ENCODE measurements at regions not wholly inside any gene's neighbourhood (a gene's known extent, or its start where the extent isn't known, plus 50 kb on each side); places are given as distances from the start of the nearest gene placed in this dataset.
"Not testable (repeated sequence)": the region's sequence is repeated elsewhere in the genome, so short reads cannot be mapped to it uniquely, and the experiment has no call there.

DNA sequence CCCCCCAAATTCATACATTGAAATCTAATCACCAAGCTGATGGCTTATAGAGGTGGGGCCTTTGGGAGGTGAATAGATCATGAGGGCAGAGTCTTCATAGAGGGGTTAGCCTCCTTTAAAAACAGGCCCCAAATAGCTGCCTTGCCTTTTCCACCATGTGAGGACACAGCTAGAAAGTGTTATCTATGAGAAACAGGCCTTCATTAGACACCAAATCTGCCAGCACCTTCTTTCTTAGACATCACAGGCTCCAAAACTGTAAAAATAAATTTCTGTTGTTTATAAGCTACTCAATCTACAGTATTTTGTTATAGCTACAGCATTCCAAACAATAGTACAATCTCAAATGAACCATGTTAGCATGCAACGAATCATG is 459.3 kb upstream of the GCFC2 start:
- DNase-seq (ENCODE audit: low read depth) = no peak

DNA sequence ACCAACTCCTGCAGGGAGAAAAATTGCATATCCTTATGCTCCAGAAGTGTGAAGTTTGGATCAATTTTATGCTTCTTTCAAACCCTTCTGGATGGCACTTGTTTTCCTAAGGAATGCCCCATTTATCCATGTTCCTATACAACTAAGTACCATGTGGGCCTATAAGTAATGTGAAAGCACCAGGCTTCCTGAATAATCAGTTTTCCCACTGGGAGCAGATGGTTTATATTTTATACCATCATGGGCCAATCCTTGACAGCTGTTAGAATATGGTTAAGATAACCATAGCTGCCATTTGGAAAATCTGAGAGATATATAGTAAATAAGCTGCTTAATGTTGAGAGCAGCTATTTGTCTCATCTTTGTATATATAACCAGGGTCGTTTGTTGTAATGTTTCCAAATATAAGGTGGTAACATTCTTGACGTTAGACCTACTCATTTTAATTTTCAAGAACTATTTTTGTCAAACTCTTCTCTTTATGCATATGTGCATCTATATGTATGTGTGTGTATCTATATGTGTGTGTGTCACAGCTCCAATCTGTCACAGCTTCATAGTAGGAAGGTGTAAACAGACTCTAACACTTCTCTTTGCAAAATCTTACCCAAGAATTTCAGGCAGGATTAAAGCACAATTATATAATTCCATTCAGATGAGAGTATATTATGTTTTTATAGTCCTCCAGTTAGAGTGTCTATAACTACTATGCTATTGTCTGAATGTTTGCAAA is 458.7 kb upstream of the GCFC2 start:
- no peak for DNase-seq (ENCODE audit: low read depth)

DNA sequence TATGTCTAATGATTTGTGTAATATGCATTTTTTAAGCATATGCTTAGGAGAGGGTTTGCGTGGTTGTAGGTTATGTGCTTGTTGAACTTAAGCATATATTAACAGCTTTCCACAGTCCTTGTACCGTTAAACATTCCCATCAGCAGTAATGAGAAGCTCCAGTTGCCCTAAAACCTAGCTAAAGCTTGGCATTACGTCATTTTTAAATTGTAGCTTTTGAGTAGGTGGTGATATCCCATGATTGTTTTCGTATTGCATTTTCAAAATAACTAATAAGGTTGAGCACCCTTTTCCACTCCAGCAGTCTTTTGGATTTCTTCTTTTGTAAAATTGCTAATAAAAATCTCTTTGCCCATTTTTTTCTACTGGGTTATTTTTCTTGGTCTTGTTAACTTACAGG is 453.1 kb upstream of the GCFC2 start:
- no peak for DNase-seq (ENCODE audit: low read depth)

DNA sequence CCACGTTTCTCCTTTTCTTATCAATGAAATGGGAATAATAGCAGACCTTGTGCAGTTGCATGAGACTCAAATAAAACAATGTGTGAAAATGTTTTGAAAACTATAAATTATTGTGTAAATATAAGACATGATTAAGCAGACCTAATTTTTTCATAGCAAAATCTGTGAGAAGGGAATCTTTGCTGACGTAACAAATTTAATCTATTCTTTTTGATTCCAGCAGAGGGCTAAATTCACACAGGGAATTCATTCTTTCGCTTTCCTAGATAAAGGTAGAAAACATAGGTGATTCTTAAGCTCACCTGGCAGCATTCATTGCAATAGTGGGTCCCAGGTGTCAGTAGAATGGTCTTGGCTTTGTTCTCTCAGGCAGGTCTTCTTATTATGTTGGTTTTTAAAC is 450.0 kb upstream of the GCFC2 start:
- no peak for DNase-seq (ENCODE audit: low read depth)

DNA sequence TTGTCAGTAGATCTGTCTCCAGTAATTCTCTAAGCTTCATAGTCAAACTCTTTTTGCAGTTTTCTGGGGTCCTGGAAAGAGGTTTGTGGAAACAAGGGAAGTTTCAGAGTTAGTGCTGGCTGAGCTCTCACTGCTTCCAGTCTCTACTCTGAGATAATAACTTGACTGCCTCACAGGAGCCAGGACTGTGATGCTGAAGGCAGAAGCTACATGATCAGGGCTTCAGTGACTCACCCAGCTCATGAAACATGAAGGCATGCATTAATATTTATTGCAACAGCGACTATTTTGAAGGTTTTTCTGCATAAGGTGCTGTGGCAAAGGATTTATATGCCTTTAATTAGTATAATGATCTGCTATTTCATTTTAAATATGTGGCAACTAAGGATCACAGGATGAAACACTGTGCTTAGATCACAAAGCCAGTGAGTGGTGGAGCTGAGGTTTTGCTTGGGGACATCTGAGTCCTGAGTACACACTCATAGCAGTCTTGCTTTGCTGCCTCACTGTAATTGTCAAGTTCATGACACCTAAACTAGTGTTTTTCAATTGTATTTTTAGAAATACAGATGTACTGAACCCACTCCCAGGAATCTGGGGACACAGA is 448.4 kb upstream of the GCFC2 start:
- DNase-seq (ENCODE audit: low read depth) = no peak

DNA sequence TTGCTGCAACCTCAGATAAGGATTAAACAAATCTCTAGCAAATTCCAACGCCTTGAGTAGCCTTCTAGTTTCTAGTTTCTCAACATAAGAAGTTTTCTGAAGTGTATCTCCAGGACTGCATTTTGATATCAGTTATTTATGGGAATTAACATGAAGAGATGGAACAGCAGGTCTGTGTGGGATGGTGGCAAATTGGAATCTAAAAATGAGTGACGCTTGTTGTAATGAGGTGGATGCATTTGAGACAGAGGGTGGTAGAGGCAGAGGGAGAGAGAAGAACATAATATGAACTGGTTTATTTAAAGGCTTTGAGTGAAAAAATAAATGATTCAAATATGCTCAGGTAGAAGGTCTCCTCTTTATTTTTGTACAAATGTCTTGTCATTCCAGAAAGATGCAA is 446.8 kb upstream of the GCFC2 start:
- no peak for DNase-seq (ENCODE audit: low read depth)

DNA sequence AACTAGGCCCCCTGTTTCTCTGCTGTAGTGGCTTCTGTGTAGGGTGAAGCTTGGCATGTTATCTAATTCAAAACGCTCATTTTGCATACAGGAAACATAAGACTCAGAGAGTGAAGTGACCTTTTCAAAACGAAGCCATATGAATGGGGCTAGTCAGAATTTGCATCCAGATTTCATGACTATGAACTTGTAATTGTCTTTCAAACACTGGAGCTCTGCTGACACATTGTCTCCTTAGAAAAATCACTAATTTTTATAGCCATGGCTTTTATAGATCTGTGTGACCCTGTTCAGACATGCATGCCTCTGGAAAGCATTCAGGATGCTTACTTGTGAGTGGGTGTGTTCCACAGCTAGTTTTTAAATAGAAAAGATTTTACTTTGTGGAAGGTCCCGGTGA is 444.3 kb upstream of the GCFC2 start:
- DNase-seq (ENCODE audit: low read depth) = no peak

DNA sequence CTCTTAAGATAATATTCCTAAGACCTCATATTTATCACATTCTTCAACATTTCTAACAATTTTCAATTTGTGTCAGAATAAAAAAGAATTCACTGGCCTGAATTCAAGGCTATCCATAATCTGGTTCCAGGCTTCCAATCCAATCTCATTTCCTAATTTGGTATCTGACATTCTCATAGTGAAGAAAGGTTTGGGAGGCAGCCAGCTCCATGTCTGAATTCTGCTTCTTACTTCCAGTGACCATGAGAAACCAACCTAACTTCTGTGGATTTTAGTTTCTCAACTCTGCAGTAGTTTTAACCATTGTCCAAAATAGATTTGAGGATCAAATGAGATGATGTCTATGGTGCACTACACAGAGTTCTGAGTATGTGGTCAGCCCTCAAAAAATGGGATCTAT is 439.1 kb upstream of the GCFC2 start:
- no peak for DNase-seq (ENCODE audit: low read depth)

DNA sequence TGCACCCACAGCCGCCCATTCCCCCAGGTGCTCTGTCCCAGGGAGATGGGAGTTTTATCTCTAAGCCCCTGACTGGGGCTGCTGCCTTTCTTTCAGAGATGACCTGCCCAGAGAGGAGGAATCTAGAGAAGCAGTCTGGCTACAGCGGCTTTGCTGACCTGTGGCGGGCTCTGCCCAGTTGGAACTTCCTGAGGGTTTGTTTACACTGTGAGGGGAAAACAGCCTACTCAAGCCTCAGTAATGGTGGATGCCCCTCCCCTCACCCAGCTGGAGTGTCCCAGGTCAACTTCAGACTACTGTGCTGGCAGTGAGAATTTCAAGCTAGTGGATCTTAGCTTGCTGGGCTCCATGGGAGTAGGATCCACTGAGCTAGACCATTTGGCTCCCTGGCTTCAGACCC is 428.6 kb upstream of the GCFC2 start:
- DNase-seq (ENCODE audit: low read depth) = not testable (repeated sequence)

DNA sequence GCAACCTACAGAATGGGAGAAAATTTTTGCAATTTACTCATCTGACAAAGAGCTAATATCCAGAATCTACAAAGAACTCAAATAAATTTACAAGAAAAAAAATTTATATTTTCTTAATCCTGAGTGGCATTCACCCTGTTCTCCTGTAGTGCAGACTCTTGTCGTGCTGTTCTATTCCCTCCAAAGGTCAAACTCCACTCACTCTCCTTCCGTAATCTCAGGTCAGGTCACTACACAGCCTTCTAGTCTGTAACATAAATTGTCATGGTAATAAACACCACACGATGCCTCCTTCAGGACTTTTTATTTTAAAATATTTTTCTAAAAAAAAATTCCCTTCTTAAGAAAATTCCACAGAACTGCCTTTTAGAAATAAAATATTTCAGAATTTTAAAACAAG is 417.9 kb upstream of the GCFC2 start:
- no peak for DNase-seq (ENCODE audit: low read depth)

DNA sequence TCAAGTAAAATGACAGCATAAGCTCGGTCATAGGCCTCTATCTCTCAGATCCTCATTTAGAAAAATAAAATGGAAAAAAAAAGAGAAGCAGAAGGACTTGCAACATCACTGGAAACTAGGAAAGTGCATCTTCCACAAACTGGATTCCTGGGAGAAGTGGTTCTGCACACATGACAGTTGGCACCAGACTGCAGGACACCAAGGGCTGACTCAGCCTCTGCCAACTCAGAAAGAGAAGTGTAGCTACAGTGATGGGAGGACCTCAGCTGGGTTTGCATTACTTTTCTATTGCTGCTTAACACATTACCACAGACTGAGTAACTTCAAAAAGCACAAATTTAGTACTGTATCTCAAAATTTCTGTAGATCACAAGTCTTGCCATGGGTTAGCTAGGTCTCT is 409.5 kb upstream of the GCFC2 start:
- DNase-seq (ENCODE audit: low read depth) = no peak

DNA sequence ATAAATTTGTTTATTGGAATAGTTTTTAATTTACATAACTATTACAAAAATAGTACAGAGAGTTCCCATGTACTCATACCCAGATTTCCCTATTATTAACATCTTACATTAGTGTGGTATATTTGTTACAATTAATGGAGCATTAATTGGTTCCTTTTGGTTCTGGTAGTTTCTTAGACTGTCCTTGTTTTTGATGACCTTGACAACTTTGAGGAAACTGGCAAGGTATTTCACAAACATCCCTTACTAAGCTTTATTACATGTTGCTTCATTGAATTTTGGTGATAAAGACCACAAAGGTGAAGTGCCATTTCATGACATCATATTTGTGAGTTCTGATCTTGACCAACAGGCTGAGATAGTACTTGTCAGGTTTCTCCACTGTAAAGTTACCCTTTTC is 379.0 kb upstream of the GCFC2 start:
- no peak for DNase-seq (ENCODE audit: low read depth)

DNA sequence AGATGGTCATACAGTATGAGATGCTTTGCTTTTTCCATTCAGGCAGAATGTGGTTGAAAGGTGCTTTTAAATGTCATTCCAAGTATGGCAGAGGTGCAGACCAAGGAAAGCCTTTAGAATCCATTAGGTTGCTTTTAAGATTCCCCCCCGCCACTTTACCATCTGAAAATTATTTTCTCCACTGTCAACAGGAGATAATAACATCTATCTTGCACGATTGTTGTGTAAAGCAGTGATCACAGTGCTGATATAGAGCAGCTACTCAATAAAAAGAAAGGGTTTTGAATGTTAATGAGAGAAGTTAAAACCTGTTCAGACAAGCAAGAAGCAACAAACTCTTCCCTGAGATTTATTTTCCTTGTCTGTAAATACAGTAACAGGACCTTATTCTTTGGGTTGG is 372.5 kb upstream of the GCFC2 start:
- no peak for DNase-seq (ENCODE audit: low read depth)

DNA sequence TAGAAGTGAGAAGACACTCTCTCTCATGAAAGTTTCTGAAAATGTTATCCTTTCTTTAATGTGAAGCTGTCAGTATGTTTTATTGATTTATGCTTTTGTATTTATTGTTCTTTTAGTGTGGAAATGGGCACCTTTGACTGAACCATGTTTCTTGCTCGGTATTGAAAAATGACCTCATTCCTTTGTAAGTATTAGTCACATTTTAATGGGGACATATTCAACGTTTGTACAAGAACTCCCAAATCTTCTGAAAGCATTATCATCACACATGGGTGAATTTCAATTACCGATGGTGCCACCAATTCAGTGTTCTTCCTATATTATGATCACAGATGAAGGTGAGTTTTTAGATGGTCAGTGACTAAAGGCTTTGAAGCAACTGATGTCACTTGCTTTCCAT is 371.8 kb upstream of the GCFC2 start:
- no peak for DNase-seq (ENCODE audit: low read depth)

DNA sequence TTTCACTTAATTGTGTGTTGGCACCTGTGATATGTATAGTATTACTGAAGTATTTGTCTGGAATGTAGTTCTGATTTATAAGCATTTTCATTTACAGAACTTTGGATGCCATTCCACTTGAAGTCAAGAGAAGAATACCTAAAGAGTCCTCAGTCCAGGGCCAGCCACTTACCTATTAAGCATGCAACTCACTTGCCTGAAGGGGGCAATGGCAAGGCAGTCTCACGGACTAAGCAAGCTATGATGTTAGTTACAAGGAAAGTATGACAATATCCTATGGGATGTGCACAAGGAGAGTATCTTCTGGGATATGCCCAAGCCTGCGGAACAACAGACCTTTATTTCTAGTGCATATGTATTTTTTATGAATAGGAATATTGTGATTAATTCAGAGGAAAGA is 369.4 kb upstream of the GCFC2 start:
- no peak for DNase-seq (ENCODE audit: low read depth)

DNA sequence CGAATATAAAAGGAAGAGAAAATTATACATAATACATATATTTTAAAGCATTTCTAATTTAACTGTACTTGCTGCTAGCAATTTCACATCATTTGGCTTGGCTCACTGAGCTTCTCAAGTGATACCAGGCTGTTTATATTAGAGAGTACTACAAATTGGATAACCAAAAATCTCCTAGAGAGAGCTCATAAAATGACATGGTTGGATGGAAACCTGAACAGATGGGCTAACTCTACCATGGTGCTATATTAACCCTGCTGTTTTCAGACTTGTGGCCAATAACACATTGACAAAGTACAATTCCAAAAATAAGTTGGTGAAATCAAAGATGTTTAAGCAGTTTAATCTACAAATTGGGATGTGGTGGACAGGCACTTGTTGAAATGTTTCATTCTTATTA is 364.4 kb upstream of the GCFC2 start:
- DNase-seq (ENCODE audit: low read depth) = no peak

DNA sequence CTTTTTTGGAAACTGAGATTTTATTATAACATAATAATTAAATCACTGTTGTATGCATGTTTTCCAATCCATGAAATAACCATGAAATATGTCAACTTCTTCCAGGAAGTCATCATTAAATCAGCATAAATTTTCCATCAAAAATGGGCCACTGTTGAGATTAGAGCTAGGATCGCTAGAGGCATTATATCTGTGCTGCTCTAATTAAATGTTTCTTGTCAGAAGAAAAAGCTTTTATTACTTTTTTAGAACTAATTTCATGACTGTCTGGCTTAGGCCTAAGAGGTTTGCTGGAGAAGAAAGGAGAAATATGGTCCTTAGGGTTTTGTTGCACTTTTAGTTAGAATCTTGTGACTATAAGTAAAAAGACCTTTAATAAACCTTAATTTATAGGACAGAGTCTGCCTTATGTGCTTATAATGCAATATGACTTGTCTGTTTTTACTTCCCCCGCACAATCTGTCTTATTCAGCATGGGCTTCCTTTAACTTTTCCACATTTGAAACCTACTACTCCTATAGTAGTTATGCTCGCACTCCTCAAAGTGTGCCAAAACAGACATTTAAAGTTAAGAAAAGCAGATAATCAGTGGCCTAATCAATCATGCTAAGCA is 363.4 kb upstream of the GCFC2 start:
- no peak for DNase-seq (ENCODE audit: low read depth)

DNA sequence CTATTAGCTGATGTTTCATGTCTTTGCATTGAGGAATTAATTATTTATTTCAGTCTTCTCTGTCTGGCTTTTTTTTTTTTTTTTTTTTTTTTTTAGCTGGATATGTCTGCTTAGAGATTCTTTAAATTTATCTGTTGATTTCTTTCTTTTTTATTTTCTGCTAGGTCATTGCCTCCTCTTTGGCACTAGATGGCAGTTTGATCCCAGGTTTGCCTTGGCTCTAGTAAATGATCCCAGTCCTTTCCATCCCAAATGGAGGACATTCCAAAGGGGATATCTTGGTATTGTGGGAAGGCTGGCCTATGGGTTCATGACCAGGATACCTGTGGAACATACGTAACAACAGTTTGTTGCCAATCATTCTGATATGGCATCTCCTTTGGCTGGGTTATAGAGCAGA is 339.5 kb upstream of the GCFC2 start:
- DNase-seq (ENCODE audit: low read depth) = no peak

DNA sequence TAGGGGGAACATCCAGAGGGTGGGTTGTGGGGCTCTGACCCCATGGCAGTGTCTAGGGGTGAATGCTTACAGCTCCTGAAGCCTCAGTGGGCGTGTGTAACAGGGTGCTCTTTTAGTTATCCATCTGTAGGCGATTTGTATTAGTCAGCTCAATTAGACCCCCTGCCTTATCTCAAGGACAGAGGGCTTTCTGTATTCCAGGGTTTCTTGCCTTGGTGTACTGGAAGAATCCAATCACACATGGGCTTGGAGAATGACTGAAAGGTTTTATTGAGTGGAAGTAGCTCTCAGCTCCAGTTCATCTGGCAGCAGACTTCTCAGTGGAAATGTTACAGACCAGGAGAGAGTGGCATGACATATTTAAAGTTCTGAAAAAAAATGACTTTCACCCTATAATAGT is 334.0 kb upstream of the GCFC2 start:
- DNase-seq (ENCODE audit: low read depth) = no peak

DNA sequence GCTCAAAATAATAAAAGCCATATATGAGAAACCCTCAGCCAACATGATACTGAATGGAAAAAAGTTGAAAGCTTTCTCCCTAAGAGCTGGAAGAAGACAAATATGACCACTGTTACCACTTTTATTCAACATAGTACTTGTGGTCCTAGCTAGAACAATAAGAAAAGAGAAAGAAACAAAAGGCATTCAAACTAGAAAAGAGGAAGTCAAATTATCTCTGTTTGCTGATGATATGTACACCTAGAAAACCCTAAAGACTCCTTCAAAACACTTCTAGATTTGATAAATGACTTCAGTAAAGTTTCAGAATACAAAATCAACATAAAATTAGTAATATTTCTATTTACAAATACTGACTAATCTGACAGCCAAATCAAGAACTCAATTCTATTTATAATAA is 328.8 kb upstream of the GCFC2 start:
- DNase-seq (ENCODE audit: low read depth) = no peak

DNA sequence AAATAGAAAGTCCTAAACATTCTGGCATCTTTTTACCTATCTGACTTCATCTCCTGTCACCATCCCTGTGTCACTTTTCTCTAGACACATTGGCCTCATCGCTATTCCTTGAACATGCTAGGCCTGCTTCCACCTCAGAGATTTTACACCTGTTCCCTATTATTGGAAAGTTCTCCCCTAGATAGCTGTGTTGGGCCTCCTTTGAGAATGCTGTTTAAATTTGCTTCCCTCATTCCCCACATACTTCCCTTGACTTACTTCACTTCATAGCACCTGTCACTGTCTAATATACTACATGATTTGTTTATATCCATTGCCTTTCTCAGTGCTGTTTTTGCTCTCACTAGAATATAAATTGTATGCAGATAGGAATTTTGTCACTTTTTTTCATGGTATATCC is 317.0 kb upstream of the GCFC2 start:
- no peak for DNase-seq (ENCODE audit: low read depth)

DNA sequence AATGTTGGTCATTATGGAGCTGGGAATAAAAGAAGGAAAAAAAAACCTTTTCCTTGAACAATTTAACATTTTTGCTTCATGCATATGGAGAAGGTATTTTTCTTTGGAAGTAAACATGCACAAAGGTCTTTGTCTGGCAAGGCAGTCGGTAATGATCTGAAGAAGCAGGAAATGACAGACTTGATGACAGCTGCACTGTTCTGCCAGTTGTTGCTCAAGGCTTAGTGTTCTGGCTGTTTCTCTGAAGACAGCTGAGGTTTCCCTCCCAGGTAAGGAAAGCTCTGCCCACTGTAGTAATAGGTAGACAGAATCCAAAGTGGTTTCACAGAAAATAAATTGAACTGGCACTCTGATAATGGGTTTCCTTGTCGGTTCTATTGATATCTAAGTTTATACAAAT is 308.4 kb upstream of the GCFC2 start:
- DNase-seq (ENCODE audit: low read depth) = no peak

DNA sequence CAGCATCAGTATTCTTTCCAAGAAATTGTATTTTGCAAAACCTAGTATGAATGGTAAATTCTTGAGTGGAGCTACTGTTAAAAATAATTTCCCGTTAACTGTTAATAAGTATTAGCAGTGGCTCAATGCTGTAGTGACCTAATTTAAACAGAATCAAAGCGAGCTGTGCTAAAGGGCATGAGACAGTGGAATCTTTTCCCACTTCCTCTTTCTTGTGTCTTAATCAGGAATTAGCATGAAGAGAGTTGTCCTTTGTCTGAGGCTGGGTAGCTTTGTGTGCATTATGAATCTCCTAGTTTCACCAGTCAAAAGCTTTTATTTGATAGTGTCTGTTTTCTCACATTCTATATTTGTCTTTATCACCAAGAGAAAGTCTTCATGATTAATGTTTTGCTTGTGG is 298.8 kb upstream of the GCFC2 start:
- no peak for DNase-seq (ENCODE audit: low read depth)

All from fibroblast of the conjunctiva (primary cell).